Keratinocyte (primary cell): ENCODE measurements at regions not wholly inside any gene's neighbourhood (a gene's known extent, or its start where the extent isn't known, plus 50 kb on each side); places are given as distances from the start of the nearest gene placed in this dataset.

ENCODE experiments used
- DNase-seq: peaks from one replicate; pipeline ENCODE4 v3.0.0-alpha.2; 2011; ENCODE audit warnings: low read depth, missing footprints, low spot score
- FAIRE-seq: peaks from 2 replicates; lab custom pipeline; 2011; peaks lifted over from hg19 to GRCh38; lab: Jason Lieb, UNC
- H2AFZ ChIP-seq: 2 replicates; pipeline ENCODE4 v1.6.0; 2012; ENCODE audit warnings: low read length, control low read depth, inconsistent platforms; ENCODE audit not compliant: control insufficient read depth
- H3K27ac ChIP-seq: 2 replicates; pipeline ENCODE4 v1.5.1; 2011; ENCODE audit warnings: low read length; ENCODE audit not compliant: control insufficient read depth, insufficient read depth
- H3K27me3 ChIP-seq: 3 replicates; pipeline ENCODE4 v1.6.0; 2011; ENCODE audit warnings: low read length; ENCODE audit not compliant: control insufficient read depth, insufficient read depth; ENCODE audit errors: extremely low read depth
- H3K36me3 ChIP-seq, 2 experiments: 2 replicates in 1 of 2; 3 replicates in 1 of 2; pipeline ENCODE4 v1.5.1; 2011; ENCODE audit warnings: low read length in 2 of 2, mild to moderate bottlenecking in 1 of 2; ENCODE audit not compliant: control insufficient read depth in 2 of 2, insufficient read depth in 2 of 2; ENCODE audit errors: extremely low read depth in 1 of 2
- H3K4me1 ChIP-seq: 3 replicates; pipeline ENCODE4 v1.5.1; 2011; ENCODE audit warnings: low read length; ENCODE audit not compliant: control insufficient read depth, insufficient read depth; ENCODE audit errors: extremely low read depth
- H3K4me2 ChIP-seq: 3 replicates; pipeline ENCODE4 v1.6.0; 2011; ENCODE audit warnings: low read depth, low read length; ENCODE audit not compliant: control insufficient read depth, insufficient read depth; ENCODE audit errors: extremely low read depth
- H3K4me3 ChIP-seq, 3 experiments: fragments of 200-600 bp in 1 of 3; sonication (generic) in 1 of 3; 2 replicates in 2 of 3; 3 replicates in 1 of 3; pipeline ENCODE4 v1.5.1; 2011 to 2016; ENCODE audit warnings: low read length in 3 of 3, mild to moderate bottlenecking in 3 of 3, control low read depth in 2 of 3, inconsistent platforms in 1 of 3, low read depth in 1 of 3, mixed read lengths in 1 of 3, mixed run types in 1 of 3, moderate library complexity in 1 of 3; ENCODE audit not compliant: control insufficient read depth in 2 of 3, insufficient read depth in 2 of 3; ENCODE audit errors: extremely low read depth in 1 of 3
- H3K79me2 ChIP-seq: 2 replicates; pipeline ENCODE4 v1.6.0; 2012; ENCODE audit warnings: low read length; ENCODE audit not compliant: control insufficient read depth, insufficient read depth
- H3K9ac ChIP-seq: 3 replicates; pipeline ENCODE4 v1.6.0; 2011; ENCODE audit warnings: low read length; ENCODE audit not compliant: control insufficient read depth, insufficient read depth; ENCODE audit errors: extremely low read depth
- H3K9me1 ChIP-seq: 3 replicates; pipeline ENCODE4 v1.6.0; 2011; ENCODE audit warnings: low read length; ENCODE audit not compliant: control insufficient read depth, insufficient read depth; ENCODE audit errors: extremely low read depth
- H3K9me3 ChIP-seq: 2 replicates; pipeline ENCODE4 v1.5.1; 2012; ENCODE audit warnings: low read depth, low read length; ENCODE audit not compliant: control insufficient read depth
- H4K20me1 ChIP-seq: 3 replicates; pipeline ENCODE4 v1.6.0; 2011; ENCODE audit warnings: low read length; ENCODE audit not compliant: control insufficient read depth, insufficient read depth; ENCODE audit errors: extremely low read depth
- CTCF ChIP-seq, 3 experiments: IDR thresholded peaks in 1 of 3; conservative IDR thresholded peaks in 1 of 3; optimal IDR thresholded peaks in 1 of 3; 2 replicates in 2 of 3; 3 replicates in 1 of 3; pipeline versions ENCODE3 to v1.5.1; 2011; ENCODE audit warnings: low read length in 3 of 3, mild to moderate bottlenecking in 3 of 3, moderate library complexity in 2 of 3, control low read depth in 1 of 3, inconsistent platforms in 1 of 3; ENCODE audit not compliant: insufficient read depth in 2 of 3; ENCODE audit errors: extremely low read depth in 1 of 3
- EZH2 ChIP-seq: IDR thresholded peaks from one replicate; pipeline ENCODE4 v1.6.1; 2012; ENCODE audit warnings: inconsistent platforms, mild to moderate bottlenecking, low read length, moderate library complexity
- dilution Hi-C: fragments of 300-500 bp; cut with MboI; formaldehyde crosslinking; loops from one replicate; pipeline ENCODE4 v1.7.0; 2020; ENCODE audit warnings: low sequenced_read_pairs; ENCODE audit not compliant: extremely low pct_ligation_motif_present

- no peak overlapping the region for H3K9ac ChIP-seq
- no peaks in the 10 kb centered on the region for H3K79me2 ChIP-seq
- H3K9me3 ChIP-seq, result no peaks in the 10 kb centered on the region
- no peaks in the 10 kb centered on the region for H3K27me3 ChIP-seq
- H3K4me2 ChIP-seq, result no peak overlapping the region
- DNase-seq (no peak), FAIRE-seq (no peak)
- H4K20me1 ChIP-seq, result no peaks in the 10 kb centered on the region
- no peaks in the 10 kb centered on the region for H3K9me1 ChIP-seq
- H3K4me3 ChIP-seq, result no peak overlapping the region
- no peak overlapping the region for H2AFZ ChIP-seq
- no peaks in the 10 kb centered on the region for H3K4me1 ChIP-seq
- H3K36me3 ChIP-seq, result no peaks in the 10 kb centered on the region
- TF ChIP-seq EZH2 (no peak), CTCF (optimal IDR thresholded peaks at IDR 0.05 in 1 of 3, IDR thresholded peaks at IDR 0.05 in 1 of 3, conservative IDR thresholded peaks at IDR 0.05 in 1 of 3; ENCODE audit: extremely low read depth in 1 of 3, insufficient read depth in 2 of 3, low read length in 3 of 3) (no peak)
- H3K27ac ChIP-seq, result no peak overlapping the region
- dilution Hi-C loops, result no loop called here
These were observed 629.6 kb upstream of the FANCL start for GRCh38 chr2:58870704-58871103.

GRCh38 chr2:58866946-58867345 lies 625.8 kb upstream of the FANCL start:
- no peak overlapping the region for H2AFZ ChIP-seq
- FAIRE-seq, result no peak
- H3K27ac ChIP-seq, result no peak overlapping the region
- TF ChIP-seq CTCF (optimal IDR thresholded peaks at IDR 0.05 in 1 of 3, IDR thresholded peaks at IDR 0.05 in 1 of 3, conservative IDR thresholded peaks at IDR 0.05 in 1 of 3; ENCODE audit: extremely low read depth in 1 of 3, insufficient read depth in 2 of 3, low read length in 3 of 3) (no peak), EZH2 (no peak)
- dilution Hi-C loops, result no loop called here
- no peak overlapping the region for H3K4me2 ChIP-seq
- no peaks in the 10 kb centered on the region for H3K79me2 ChIP-seq
- H3K9ac ChIP-seq, result no peak overlapping the region
- H3K36me3 ChIP-seq, result no peaks in the 10 kb centered on the region
- no peak overlapping the region for H3K4me3 ChIP-seq
- H3K9me3 ChIP-seq, result no peaks in the 10 kb centered on the region
- H3K9me1 ChIP-seq, result no peaks in the 10 kb centered on the region
- H3K4me1 ChIP-seq, result no peaks in the 10 kb centered on the region
- no peaks in the 10 kb centered on the region for H3K27me3 ChIP-seq
- H4K20me1 ChIP-seq, result no peaks in the 10 kb centered on the region
- DNase-seq, result no peak
